ENCODE measurements at regions not wholly inside any gene's neighbourhood (a gene's known extent, or its start where the extent isn't known, plus 50 kb on each side); places are given as distances from the start of the nearest gene placed in this dataset.

DNA sequence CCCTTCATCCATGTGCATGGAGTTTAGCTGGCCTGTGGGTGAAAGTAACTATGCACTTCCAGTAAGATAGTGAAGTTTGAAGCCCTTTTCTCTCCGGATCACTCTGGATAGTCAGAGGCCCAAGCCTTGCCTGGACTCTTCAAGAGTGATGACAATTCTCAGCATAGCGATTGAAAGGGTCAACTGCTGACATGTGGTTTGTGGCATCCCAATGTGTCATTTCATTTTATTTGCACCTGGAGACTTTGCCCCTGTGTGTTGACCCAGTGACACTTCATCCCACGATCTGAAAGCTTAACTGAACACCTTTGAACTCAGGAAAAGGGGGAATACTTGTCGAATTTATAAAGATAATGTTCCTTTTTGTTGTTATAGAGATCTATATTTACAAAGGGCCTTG is 711.9 kb upstream of the TMEM132C start:
- Mint-ChIP-seq H3K9me3 (peaks cover under 1% of the 10 kb centered on the region), H3K27me3 (peaks cover 5% of the 10 kb centered on the region), H3K36me3 (no peaks in the 10 kb centered on the region), H3K4me1 (no peaks in the 10 kb centered on the region), H3K4me3 (no peak overlapping the region), H3K27ac (no peak overlapping the region)

DNA sequence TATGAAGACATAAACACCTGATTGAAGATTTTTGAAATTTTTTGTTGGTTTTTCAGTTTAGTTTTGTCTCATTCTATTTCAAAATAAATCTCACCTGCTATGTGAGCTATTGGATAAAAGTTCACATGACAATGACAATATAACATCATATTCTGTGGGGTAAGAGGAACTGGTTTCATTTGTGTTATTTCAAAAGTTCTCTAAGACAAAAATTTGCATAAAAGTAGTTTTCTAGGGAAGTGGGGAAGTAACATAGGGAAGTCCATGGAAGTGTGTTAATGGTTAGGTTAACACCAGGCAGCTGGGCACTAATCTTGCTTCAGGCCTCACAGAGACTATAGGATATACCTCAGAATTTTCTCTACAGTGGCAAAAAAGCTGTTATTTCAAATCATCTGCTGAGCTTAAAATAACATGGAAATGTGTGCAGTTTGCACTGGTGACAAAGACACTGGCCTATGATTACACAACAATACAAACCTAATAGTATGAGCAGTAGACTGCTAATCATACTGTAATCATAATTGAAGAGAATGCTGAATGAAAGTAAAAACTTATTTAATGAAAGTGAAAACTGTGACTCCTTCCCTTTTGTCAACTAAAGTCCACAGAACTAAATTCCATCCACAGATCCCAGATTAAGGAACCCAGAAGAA is 710.6 kb upstream of the TMEM132C start:
- peaks cover 5% of the 10 kb centered on the region for H3K27me3 Mint-ChIP-seq
- no peak overlapping the region for H3K4me3 Mint-ChIP-seq
- H3K36me3 Mint-ChIP-seq: no peaks in the 10 kb centered on the region
- H3K4me1 Mint-ChIP-seq: no peaks in the 10 kb centered on the region
- no peaks in the 10 kb centered on the region for H3K9me3 Mint-ChIP-seq
- no peak overlapping the region for H3K27ac Mint-ChIP-seq

DNA sequence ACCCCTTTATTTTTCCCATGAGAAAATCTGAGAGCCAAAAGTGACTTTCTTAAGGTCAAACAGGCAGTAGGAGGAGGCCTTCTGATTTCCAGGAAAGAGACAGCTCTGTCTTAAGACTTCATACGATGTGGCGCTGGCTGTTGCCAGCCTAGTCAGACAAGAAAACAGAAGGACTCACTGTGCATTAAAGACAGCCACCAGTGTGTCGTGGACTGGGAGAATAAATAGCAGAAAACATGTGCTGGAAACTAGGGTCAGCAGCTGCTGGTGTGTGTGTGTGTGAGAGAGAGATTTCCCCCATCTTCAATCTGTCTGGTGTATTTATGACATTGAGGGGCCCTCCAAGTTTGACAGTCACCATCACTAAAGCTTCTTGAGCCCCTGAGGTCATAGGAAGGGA is 708.6 kb upstream of the TMEM132C start:
- Mint-ChIP-seq H3K36me3 (no peaks in the 10 kb centered on the region), H3K4me1 (no peaks in the 10 kb centered on the region), H3K27me3 (peaks cover 5% of the 10 kb centered on the region), H3K9me3 (no peaks in the 10 kb centered on the region), H3K4me3 (no peak overlapping the region), H3K27ac (no peak overlapping the region)

DNA sequence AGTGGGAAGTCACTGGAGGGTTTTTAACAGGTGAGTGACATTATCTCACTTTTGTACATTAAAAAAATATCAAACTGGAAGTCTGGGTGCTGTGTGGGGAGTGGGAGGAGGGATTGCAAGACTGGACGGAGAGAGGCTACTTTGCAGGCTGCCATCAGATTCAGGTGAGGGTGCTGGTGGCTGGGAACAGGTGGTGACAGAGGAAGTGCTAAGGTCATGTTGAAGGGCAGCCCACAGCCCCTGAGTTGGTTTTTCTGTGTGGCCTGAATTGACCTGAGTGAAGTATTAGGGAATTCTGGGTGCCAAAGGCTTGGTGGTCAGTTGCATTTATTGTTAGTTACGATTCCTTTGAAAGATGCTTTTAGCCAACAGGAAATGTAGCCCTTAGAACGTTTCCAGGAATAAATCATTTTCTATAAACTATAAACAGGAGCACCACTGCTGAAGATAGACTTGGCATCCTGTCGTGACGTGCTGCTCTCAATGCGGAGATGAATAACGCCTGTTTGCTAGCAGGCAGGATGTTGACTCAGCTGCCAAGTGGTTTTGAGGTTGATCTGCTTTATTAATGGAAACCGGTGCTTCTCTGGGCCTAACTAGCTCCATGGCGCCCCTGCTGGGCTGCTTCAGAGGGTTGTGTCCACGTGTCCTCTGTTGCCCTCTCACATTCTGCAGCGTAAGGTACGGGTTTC is 707.5 kb upstream of the TMEM132C start:
- H3K9me3 Mint-ChIP-seq: no peaks in the 10 kb centered on the region
- peaks cover 3% of the 10 kb centered on the region for H3K27me3 Mint-ChIP-seq
- no peaks in the 10 kb centered on the region for H3K36me3 Mint-ChIP-seq
- H3K4me1 Mint-ChIP-seq: no peaks in the 10 kb centered on the region
- H3K4me3 Mint-ChIP-seq: no peak overlapping the region
- peak overlapping the region; percentile 4 for H3K27ac Mint-ChIP-seq

- Mint-ChIP-seq H3K9me3 (peaks cover 5% of the 10 kb centered on the region), H3K4me3 (no peak overlapping the region), H3K27me3 (peaks cover 5% of the 10 kb centered on the region), H3K27ac (no peak overlapping the region), H3K36me3 (no peaks in the 10 kb centered on the region), H3K4me1 (no peaks in the 10 kb centered on the region)
Observed at GRCh38 chr12:127560041-127560478, 706.9 kb upstream of the TMEM132C start.

- Mint-ChIP-seq H3K27me3 (peaks cover 2% of the 10 kb centered on the region), H3K27ac (no peak overlapping the region), H3K9me3 (peaks cover 5% of the 10 kb centered on the region), H3K36me3 (no peaks in the 10 kb centered on the region), H3K4me3 (no peak overlapping the region), H3K4me1 (no peaks in the 10 kb centered on the region)
Observed at GRCh38 chr12:127562816-127563215, 704.2 kb upstream of the TMEM132C start.

GRCh38 chr12:127565241-127565640 is 701.7 kb upstream of the TMEM132C start:
- H3K4me1 Mint-ChIP-seq: no peaks in the 10 kb centered on the region
- H3K36me3 Mint-ChIP-seq: no peaks in the 10 kb centered on the region

DNA sequence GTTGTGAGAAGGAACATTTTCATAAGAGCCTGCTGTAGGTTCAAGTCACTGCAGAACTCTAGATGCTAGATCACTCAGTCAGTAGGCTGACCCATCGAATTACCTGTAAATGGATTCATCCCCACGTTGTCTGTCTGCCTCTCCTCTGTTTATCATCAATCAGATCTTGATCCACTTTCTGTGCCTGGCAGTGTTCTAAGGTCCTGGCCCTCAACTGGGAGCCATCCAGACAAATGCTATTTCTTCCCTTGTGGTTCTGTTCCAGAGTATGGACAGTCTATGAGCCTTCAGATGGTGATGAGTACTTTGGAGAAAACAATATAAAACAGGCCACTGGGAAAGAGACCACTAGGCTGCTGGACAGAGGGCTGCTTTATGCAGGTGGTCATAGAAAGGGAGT is 699.4 kb upstream of the TMEM132C start:
- peaks cover 5% of the 10 kb centered on the region for H3K9me3 Mint-ChIP-seq
- no peak overlapping the region for H3K4me3 Mint-ChIP-seq
- H3K4me1 Mint-ChIP-seq: no peaks in the 10 kb centered on the region
- no peak overlapping the region for H3K27ac Mint-ChIP-seq
- peaks cover 2% of the 10 kb centered on the region for H3K27me3 Mint-ChIP-seq
- H3K36me3 Mint-ChIP-seq: no peaks in the 10 kb centered on the region

More at GRCh38 chr12:127565241-127565640, 701.7 kb upstream of the TMEM132C start:
- Mint-ChIP-seq H3K27ac (no peak overlapping the region), H3K4me3 (no peak overlapping the region), H3K27me3 (peaks cover 2% of the 10 kb centered on the region), H3K9me3 (peaks cover 5% of the 10 kb centered on the region)

- Mint-ChIP-seq H3K27ac (no peak overlapping the region), H3K4me1 (no peaks in the 10 kb centered on the region), H3K27me3 (no peaks in the 10 kb centered on the region), H3K9me3 (peaks cover 5% of the 10 kb centered on the region), H3K4me3 (no peak overlapping the region), H3K36me3 (no peaks in the 10 kb centered on the region)
Observed at GRCh38 chr12:127570387-127570786, 696.6 kb upstream of the TMEM132C start.

GRCh38 chr12:127570793-127571360 is 696.1 kb upstream of the TMEM132C start:
- no peaks in the 10 kb centered on the region for H3K4me1 Mint-ChIP-seq
- H3K36me3 Mint-ChIP-seq: no peaks in the 10 kb centered on the region
- H3K9me3 Mint-ChIP-seq: peaks cover 5% of the 10 kb centered on the region
- no peaks in the 10 kb centered on the region for H3K27me3 Mint-ChIP-seq
- no peak overlapping the region for H3K4me3 Mint-ChIP-seq
- H3K27ac Mint-ChIP-seq: no peak overlapping the region

DNA sequence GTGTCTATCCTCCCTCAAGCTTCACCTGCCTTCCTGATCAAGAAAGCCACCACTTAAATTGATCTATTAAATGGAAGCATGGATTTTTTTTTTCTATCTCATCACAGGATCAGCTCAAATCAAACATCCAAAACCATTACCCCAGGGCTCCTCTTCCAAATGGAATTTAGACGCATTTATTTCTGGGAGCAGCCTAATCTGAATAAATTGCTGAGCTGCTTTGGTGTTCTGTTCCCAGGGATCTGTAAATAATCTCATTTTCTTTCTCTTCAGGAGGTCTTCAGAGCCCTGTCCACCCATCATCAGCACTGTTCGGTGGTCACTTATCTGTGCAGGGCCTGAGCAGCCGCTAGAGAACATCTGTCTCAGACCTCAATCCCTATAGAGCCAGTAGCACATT is 695.4 kb upstream of the TMEM132C start:
- Mint-ChIP-seq H3K9me3 (peaks cover 5% of the 10 kb centered on the region), H3K36me3 (no peaks in the 10 kb centered on the region), H3K4me1 (no peaks in the 10 kb centered on the region), H3K27me3 (no peaks in the 10 kb centered on the region), H3K27ac (no peak overlapping the region), H3K4me3 (no peak overlapping the region)

- H3K4me3 Mint-ChIP-seq: no peak overlapping the region
- H3K36me3 Mint-ChIP-seq: no peaks in the 10 kb centered on the region
- H3K27me3 Mint-ChIP-seq: no peaks in the 10 kb centered on the region
- no peaks in the 10 kb centered on the region for H3K4me1 Mint-ChIP-seq
- no peak overlapping the region for H3K27ac Mint-ChIP-seq
- H3K9me3 Mint-ChIP-seq: peaks cover under 1% of the 10 kb centered on the region
Observed at GRCh38 chr12:127579446-127579845, 687.5 kb upstream of the TMEM132C start.

DNA sequence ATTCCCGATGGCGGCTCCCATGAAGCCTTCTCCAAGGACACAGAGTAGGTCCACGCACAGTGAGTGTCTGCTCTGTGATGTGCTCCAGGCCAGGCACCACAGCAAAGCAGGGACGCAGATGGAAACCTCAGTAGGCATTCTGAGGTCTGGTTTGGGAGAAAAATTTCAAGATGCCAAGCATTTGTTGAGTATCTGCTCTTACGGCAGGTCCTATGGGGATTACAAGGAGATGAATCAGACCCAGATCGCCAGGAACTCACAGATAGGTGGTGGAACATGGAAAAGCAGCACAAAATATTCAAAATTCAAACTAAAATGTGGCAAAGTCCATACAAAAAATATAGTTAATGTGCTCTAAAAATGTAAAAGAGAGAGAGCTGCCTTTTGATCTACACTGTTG is 684.9 kb upstream of the TMEM132C start:
- Mint-ChIP-seq H3K9me3 (no peaks in the 10 kb centered on the region), H3K27me3 (no peaks in the 10 kb centered on the region), H3K27ac (no peak overlapping the region), H3K36me3 (no peaks in the 10 kb centered on the region), H3K4me1 (no peaks in the 10 kb centered on the region), H3K4me3 (no peak overlapping the region)

- no peaks in the 10 kb centered on the region for H3K27me3 Mint-ChIP-seq
- no peaks in the 10 kb centered on the region for H3K36me3 Mint-ChIP-seq
- H3K4me1 Mint-ChIP-seq: no peaks in the 10 kb centered on the region
- H3K4me3 Mint-ChIP-seq: no peak overlapping the region
- H3K27ac Mint-ChIP-seq: no peak overlapping the region
- no peaks in the 10 kb centered on the region for H3K9me3 Mint-ChIP-seq
Observed at GRCh38 chr12:127583041-127583440, 683.9 kb upstream of the TMEM132C start.

DNA sequence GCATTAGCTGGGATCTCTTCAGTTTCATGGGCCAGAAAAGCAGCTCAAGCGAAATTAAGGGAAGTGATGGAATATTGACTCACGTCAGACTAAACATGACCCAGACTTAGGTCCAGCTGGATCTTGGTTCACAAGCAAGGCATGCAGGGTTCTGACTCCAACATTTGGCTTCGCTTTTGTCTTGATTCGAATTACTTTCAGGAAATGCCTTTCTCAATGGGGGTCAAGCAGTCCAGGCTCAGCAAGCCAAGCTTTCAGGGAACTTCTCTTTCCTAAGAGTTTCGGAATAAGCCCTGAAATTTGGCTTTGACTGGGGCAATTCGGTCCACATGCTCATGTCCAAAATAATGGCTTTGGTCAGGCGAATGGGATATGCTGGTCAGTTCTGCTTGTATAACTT is 678.7 kb upstream of the TMEM132C start:
- Mint-ChIP-seq H3K27me3 (no peaks in the 10 kb centered on the region), H3K36me3 (no peaks in the 10 kb centered on the region), H3K4me3 (no peak overlapping the region), H3K9me3 (no peaks in the 10 kb centered on the region), H3K4me1 (no peaks in the 10 kb centered on the region), H3K27ac (no peak overlapping the region)

GRCh38 chr12:127589541-127589940 is 677.4 kb upstream of the TMEM132C start:
- Mint-ChIP-seq H3K27ac (no peak overlapping the region), H3K36me3 (no peaks in the 10 kb centered on the region), H3K4me1 (no peaks in the 10 kb centered on the region), H3K4me3 (no peak overlapping the region), H3K9me3 (no peaks in the 10 kb centered on the region), H3K27me3 (no peaks in the 10 kb centered on the region)
